ENCODE measurements at regions not wholly inside any gene's neighbourhood (a gene's known extent, or its start where the extent isn't known, plus 50 kb on each side); places are given as distances from the start of the nearest gene placed in this dataset.

DNA sequence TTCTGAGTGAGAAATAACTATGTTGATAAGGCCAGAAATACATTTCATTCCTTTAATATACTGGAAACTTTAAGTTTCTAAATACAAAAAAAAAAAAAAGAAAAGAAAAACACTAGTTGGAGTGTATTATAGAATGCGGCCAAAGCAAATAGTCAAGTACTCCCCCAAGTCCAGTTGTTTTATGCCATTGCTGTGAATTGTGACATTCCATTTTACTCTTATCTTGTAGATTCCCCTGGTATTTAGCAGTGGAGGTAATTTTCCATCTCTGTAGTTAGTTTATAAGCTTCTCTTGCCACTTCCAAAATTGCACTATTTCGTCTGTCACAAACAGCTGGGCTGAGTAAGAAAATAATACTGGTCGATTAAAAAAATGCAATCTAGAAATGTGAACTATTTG lies 426.0 kb downstream of the PCDH18 start:
- Histone ChIP-seq H3K27me3 (ENCODE audit: insufficient read depth, poor library complexity, severe bottlenecking) (no peaks in the 10 kb centered on the region), H3K4me3 (replicated peaks; ENCODE audit: insufficient read depth, low read length) (no peak overlapping the region), H3K27ac (replicated peaks) (no peak overlapping the region)
- no peak for DNase-seq (ENCODE audit: low read depth in 1 of 2, low spot score in 1 of 2)
- no peak for TF ChIP-seq POLR2AphosphoS5 (IDR thresholded peaks at IDR 0.05; ENCODE audit: low read depth)
- TF ChIP-seq, protein P1, sequence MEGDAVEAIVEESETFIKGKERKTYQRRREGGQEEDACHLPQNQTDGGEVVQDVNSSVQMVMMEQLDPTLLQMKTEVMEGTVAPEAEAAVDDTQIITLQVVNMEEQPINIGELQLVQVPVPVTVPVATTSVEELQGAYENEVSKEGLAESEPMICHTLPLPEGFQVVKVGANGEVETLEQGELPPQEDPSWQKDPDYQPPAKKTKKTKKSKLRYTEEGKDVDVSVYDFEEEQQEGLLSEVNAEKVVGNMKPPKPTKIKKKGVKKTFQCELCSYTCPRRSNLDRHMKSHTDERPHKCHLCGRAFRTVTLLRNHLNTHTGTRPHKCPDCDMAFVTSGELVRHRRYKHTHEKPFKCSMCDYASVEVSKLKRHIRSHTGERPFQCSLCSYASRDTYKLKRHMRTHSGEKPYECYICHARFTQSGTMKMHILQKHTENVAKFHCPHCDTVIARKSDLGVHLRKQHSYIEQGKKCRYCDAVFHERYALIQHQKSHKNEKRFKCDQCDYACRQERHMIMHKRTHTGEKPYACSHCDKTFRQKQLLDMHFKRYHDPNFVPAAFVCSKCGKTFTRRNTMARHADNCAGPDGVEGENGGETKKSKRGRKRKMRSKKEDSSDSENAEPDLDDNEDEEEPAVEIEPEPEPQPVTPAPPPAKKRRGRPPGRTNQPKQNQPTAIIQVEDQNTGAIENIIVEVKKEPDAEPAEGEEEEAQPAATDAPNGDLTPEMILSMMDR (IDR thresholded peaks at IDR 0.05; ENCODE audit: insufficient read depth, low read length): no peak
- TF ChIP-seq SPI1 (IDR thresholded peaks at IDR 0.05; ENCODE audit: borderline replicate concordance, low read depth): no peak
- TF ChIP-seq GABPA (IDR thresholded peaks at IDR 0.05; ENCODE audit: low read depth): no peak
- TF ChIP-seq, protein P2, sequence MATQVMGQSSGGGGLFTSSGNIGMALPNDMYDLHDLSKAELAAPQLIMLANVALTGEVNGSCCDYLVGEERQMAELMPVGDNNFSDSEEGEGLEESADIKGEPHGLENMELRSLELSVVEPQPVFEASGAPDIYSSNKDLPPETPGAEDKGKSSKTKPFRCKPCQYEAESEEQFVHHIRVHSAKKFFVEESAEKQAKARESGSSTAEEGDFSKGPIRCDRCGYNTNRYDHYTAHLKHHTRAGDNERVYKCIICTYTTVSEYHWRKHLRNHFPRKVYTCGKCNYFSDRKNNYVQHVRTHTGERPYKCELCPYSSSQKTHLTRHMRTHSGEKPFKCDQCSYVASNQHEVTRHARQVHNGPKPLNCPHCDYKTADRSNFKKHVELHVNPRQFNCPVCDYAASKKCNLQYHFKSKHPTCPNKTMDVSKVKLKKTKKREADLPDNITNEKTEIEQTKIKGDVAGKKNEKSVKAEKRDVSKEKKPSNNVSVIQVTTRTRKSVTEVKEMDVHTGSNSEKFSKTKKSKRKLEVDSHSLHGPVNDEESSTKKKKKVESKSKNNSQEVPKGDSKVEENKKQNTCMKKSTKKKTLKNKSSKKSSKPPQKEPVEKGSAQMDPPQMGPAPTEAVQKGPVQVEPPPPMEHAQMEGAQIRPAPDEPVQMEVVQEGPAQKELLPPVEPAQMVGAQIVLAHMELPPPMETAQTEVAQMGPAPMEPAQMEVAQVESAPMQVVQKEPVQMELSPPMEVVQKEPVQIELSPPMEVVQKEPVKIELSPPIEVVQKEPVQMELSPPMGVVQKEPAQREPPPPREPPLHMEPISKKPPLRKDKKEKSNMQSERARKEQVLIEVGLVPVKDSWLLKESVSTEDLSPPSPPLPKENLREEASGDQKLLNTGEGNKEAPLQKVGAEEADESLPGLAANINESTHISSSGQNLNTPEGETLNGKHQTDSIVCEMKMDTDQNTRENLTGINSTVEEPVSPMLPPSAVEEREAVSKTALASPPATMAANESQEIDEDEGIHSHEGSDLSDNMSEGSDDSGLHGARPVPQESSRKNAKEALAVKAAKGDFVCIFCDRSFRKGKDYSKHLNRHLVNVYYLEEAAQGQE (IDR thresholded peaks at IDR 0.05; ENCODE audit: insufficient replicate concordance, low read depth): no peak

DNA sequence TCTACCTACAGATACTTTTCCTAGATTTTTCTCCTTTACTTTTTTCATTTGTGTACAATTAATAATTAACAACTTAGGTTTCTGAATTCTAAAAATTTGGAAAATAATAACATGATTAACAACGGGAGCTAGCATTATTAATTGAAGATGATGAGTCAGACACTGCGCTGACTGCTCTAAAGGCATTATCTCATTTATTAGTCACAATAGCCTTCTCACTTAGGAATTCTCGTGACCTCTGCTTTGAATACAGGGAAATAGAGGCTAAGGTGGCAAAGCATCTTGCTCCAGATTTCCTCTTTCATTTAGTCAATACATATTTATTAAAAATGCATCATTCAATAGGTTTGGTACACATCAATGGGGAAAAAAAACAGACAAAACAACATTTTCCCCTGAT lies 441.3 kb downstream of the PCDH18 start:
- no peak for DNase-seq (ENCODE audit: low read depth in 1 of 2, low spot score in 1 of 2)
- no peak overlapping the region for H3K4me3 ChIP-seq (replicated peaks; ENCODE audit: insufficient read depth, low read length)
- TF ChIP-seq, protein P1 (IDR thresholded peaks at IDR 0.05; ENCODE audit: insufficient read depth, low read length): no peak
- TF ChIP-seq GABPA (IDR thresholded peaks at IDR 0.05; ENCODE audit: low read depth) (no peak), SPI1 (IDR thresholded peaks at IDR 0.05; ENCODE audit: borderline replicate concordance, low read depth) (no peak)
- H3K27ac ChIP-seq (replicated peaks): no peak overlapping the region
- no peaks in the 10 kb centered on the region for H3K27me3 ChIP-seq (ENCODE audit: insufficient read depth, poor library complexity, severe bottlenecking)

DNA sequence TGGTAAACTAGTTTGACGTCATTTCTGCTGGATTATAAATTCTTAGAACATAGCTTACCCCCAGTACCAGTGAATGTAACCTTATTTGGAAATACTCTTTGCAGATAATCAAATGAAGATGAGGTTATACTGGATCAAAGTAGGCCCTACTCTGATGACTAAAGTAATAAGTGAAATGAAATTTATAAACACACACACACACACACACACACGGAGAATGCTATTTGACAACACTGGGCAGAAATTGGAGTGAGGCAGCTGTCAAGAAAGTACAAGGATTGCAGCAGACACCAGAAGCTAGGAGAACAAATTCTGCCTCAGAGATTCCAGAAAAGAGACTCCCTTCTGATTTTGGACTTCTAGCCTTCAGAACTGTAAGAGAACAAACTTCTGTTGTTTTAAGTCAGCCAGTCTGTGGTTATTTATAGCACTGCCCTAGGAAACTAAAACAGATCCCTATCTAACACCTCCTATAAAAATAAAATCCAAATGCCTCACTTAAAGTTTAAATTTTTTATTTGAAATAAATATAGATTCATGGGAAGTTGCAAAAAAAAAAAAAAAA lies 448.6 kb downstream of the PCDH18 start:
- Histone ChIP-seq H3K4me3 (replicated peaks; ENCODE audit: insufficient read depth, low read length) (no peak overlapping the region), H3K27ac (replicated peaks) (no peak overlapping the region), H3K27me3 (ENCODE audit: insufficient read depth, poor library complexity, severe bottlenecking) (no peaks in the 10 kb centered on the region)
- DNase-seq (ENCODE audit: low read depth in 1 of 2, low spot score in 1 of 2): no peak
- TF ChIP-seq, protein P1 (IDR thresholded peaks at IDR 0.05; ENCODE audit: insufficient read depth, low read length): no peak
- TF ChIP-seq POLR2AphosphoS5 (IDR thresholded peaks at IDR 0.05; ENCODE audit: low read depth) (no peak), SPI1 (IDR thresholded peaks at IDR 0.05; ENCODE audit: borderline replicate concordance, low read depth) (no peak), GABPA (IDR thresholded peaks at IDR 0.05; ENCODE audit: low read depth) (no peak)
- TF ChIP-seq, protein P2 (IDR thresholded peaks at IDR 0.05; ENCODE audit: insufficient replicate concordance, low read depth): no peak

DNA sequence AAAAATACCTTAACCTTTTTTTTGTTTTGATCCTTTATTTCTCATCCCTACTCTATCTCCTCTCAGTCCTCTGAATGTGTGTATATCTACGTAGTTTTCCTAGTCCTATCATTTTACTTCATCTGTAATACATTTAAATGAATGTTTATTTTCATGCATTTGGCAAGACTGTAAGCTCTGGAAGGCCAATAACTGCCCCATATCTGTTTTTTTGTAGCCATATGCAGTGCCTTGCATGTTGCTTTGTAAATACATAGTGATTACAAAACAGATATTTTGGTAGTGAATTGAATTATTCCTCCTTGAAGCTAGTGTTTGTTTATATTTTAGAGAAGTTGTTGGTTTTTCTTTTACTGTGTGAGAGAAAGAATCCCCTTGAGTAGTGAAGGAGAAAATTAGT lies 450.2 kb downstream of the PCDH18 start:
- Histone ChIP-seq H3K4me3 (replicated peaks; ENCODE audit: insufficient read depth, low read length) (no peak overlapping the region), H3K27ac (replicated peaks) (no peak overlapping the region), H3K27me3 (ENCODE audit: insufficient read depth, poor library complexity, severe bottlenecking) (no peaks in the 10 kb centered on the region)
- TF ChIP-seq, protein P1 (IDR thresholded peaks at IDR 0.05; ENCODE audit: insufficient read depth, low read length): no peak
- no peak for TF ChIP-seq POLR2AphosphoS5 (IDR thresholded peaks at IDR 0.05; ENCODE audit: low read depth)
- TF ChIP-seq GABPA (IDR thresholded peaks at IDR 0.05; ENCODE audit: low read depth): no peak
- TF ChIP-seq, protein P2 (IDR thresholded peaks at IDR 0.05; ENCODE audit: insufficient replicate concordance, low read depth): no peak
- TF ChIP-seq SPI1 (IDR thresholded peaks at IDR 0.05; ENCODE audit: borderline replicate concordance, low read depth): no peak
- no peak for DNase-seq (ENCODE audit: low read depth in 1 of 2, low spot score in 1 of 2)

Data from HL-60 (cell line).